Ishikawa (cell line): ENCODE measurements at regions not wholly inside any gene's neighbourhood (a gene's known extent, or its start where the extent isn't known, plus 50 kb on each side); places are given as distances from the start of the nearest gene placed in this dataset.

ENCODE experiments used
- CEBPB ChIP-seq: IDR thresholded peaks from 2 replicates; pipeline ENCODE4 v1.6.1; 2012
- CREB1 ChIP-seq: IDR thresholded peaks from 2 replicates; pipeline ENCODE4 v1.6.1; 2012; ENCODE audit warnings: low read depth
- EGR1 ChIP-seq: IDR thresholded peaks from 2 replicates; pipeline ENCODE4 v1.6.1; 2012
- EP300 ChIP-seq: IDR thresholded peaks from 2 replicates; pipeline ENCODE4 v1.6.1; 2012; ENCODE audit warnings: borderline replicate concordance
- FOXM1 ChIP-seq: IDR thresholded peaks from 2 replicates; pipeline ENCODE4 v1.6.1; 2012; ENCODE audit warnings: low read depth, borderline replicate concordance
- NFIC ChIP-seq: IDR thresholded peaks from 2 replicates; pipeline ENCODE4 v1.6.1; 2012
- RAD21 ChIP-seq: IDR thresholded peaks from 2 replicates; pipeline ENCODE4 v1.6.1; 2012; ENCODE audit warnings: low read depth
- TAF1 ChIP-seq: IDR thresholded peaks from 2 replicates; pipeline ENCODE4 v1.6.1; 2012; ENCODE audit warnings: low read depth, mild to moderate bottlenecking
- TCF12 ChIP-seq: IDR thresholded peaks from 2 replicates; pipeline ENCODE4 v1.6.1; 2012; ENCODE audit warnings: low read depth
- TEAD4 ChIP-seq: IDR thresholded peaks from 2 replicates; pipeline ENCODE4 v1.6.1; 2012
- YY1 ChIP-seq: IDR thresholded peaks from 2 replicates; pipeline ENCODE4 v1.6.1; 2012; ENCODE audit warnings: low read depth
- ZBTB7A ChIP-seq: IDR thresholded peaks from 2 replicates; pipeline ENCODE4 v1.6.1; 2012; ENCODE audit warnings: low read depth
- TF ChIP-seq, protein P1 (sequence below): IDR thresholded peaks from 2 replicates; pipeline ENCODE4 v1.6.1; 2012; ENCODE audit warnings: low read depth, mild to moderate bottlenecking
- TF ChIP-seq, protein P2 (sequence below): IDR thresholded peaks from 2 replicates; pipeline ENCODE4 v1.6.1; 2012
- TF ChIP-seq, protein P3 (sequence below): IDR thresholded peaks from 2 replicates; pipeline ENCODE4 v1.6.1; 2012

DNA sequence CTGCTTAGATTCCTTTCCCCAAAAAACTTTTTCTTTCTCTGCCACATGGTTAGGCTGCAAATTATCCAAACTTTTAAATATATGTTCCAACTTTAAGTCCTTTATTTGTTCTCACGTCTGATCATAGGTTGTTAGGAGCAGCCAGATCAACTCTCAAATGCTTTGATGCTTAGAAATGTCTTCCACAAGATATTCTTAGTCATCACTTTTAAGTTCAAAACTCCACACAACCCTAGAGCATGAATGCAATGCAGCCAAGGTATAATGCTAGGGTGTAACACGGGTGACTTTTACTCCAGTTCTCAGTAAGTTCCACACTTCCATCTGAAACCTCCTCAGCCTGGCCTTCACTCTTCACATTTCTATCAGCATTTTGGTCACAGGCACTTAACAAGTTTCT lies 987.5 kb downstream of the DCDC2C start:
- TF ChIP-seq EGR1 (no peak), ZBTB7A (no peak), RAD21 (no peak), YY1 (no peak), CEBPB (no peak), EP300 (no peak), NFIC (no peak), CREB1 (no peak), TCF12 (no peak), TEAD4 (no peak), TAF1 (no peak), FOXM1 (no peak)
- TF ChIP-seq, protein P1, sequence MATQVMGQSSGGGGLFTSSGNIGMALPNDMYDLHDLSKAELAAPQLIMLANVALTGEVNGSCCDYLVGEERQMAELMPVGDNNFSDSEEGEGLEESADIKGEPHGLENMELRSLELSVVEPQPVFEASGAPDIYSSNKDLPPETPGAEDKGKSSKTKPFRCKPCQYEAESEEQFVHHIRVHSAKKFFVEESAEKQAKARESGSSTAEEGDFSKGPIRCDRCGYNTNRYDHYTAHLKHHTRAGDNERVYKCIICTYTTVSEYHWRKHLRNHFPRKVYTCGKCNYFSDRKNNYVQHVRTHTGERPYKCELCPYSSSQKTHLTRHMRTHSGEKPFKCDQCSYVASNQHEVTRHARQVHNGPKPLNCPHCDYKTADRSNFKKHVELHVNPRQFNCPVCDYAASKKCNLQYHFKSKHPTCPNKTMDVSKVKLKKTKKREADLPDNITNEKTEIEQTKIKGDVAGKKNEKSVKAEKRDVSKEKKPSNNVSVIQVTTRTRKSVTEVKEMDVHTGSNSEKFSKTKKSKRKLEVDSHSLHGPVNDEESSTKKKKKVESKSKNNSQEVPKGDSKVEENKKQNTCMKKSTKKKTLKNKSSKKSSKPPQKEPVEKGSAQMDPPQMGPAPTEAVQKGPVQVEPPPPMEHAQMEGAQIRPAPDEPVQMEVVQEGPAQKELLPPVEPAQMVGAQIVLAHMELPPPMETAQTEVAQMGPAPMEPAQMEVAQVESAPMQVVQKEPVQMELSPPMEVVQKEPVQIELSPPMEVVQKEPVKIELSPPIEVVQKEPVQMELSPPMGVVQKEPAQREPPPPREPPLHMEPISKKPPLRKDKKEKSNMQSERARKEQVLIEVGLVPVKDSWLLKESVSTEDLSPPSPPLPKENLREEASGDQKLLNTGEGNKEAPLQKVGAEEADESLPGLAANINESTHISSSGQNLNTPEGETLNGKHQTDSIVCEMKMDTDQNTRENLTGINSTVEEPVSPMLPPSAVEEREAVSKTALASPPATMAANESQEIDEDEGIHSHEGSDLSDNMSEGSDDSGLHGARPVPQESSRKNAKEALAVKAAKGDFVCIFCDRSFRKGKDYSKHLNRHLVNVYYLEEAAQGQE: no peak
- TF ChIP-seq, protein P2, sequence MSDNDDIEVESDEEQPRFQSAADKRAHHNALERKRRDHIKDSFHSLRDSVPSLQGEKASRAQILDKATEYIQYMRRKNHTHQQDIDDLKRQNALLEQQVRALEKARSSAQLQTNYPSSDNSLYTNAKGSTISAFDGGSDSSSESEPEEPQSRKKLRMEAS: no peak
- TF ChIP-seq, protein P3, sequence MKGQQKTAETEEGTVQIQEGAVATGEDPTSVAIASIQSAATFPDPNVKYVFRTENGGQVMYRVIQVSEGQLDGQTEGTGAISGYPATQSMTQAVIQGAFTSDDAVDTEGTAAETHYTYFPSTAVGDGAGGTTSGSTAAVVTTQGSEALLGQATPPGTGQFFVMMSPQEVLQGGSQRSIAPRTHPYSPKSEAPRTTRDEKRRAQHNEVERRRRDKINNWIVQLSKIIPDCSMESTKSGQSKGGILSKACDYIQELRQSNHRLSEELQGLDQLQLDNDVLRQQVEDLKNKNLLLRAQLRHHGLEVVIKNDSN: no peak

DNA sequence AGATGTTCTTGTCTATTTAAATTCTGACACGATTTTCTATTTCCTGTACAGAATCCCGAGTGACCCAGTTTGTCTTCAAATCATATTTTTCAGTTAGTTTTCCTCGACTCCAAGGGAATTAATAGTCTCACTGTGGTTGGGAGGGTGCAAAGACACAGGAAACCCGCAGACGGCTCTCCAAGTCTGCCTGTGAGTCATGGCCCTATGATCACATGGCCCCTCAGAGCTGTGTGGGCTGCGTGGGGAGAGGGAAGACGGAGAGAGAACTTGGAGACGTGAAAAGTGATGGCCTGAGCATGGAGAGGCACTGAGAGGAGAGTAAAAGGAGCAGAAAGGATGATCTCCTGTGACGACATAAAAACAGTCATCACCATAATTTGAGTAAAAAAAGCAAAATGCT lies 989.9 kb downstream of the DCDC2C start:
- TF ChIP-seq, protein P3: no peak
- no peak for TF ChIP-seq TAF1
- no peak for TF ChIP-seq TEAD4
- TF ChIP-seq TCF12: no peak
- TF ChIP-seq EGR1: no peak
- no peak for TF ChIP-seq EP300
- no peak for TF ChIP-seq NFIC
- no peak for TF ChIP-seq ZBTB7A
- no peak for TF ChIP-seq FOXM1
- TF ChIP-seq CREB1: no peak
- no peak for TF ChIP-seq RAD21
- TF ChIP-seq, protein P1: no peak
- TF ChIP-seq CEBPB: no peak
- TF ChIP-seq, protein P2: no peak
- TF ChIP-seq YY1: no peak

DNA sequence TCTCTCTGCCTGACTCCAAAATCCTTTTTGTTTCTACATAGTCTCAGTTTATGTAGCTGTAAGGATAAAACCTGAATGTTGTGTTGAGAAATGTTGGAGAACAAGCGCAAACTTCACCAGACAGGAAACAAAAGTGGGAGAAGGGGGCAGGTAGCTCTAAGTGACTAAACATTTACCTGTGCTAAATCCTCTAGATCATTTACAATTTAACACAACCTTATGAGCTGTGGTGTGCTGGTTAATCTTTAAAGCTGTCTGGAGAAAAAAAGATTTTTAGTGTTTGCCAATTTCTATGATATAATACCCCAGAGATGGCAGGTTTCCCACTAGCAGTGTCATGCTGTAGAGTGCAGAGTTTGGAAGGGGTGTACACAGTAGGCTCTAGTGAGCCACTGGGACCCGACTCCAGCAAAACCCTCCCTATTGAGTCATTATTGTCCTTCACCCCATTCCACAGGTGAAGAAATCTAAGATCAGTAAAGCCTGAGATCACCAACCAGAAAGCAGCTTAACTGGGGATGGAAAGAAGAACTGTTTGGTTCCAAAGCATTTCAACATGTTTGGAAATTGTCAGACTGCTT lies 992.0 kb downstream of the DCDC2C start:
- TF ChIP-seq EP300 (no peak), TCF12 (no peak), CREB1 (no peak), EGR1 (no peak), ZBTB7A (no peak), TAF1 (no peak), TEAD4 (no peak), YY1 (no peak), CEBPB (no peak), NFIC (no peak), FOXM1 (no peak), RAD21 (no peak)
- TF ChIP-seq, protein P3: no peak
- TF ChIP-seq, protein P2: no peak
- TF ChIP-seq, protein P1: no peak
